ENCODE measurements at regions not wholly inside any gene's neighbourhood (a gene's known extent, or its start where the extent isn't known, plus 50 kb on each side); places are given as distances from the start of the nearest gene placed in this dataset.
"Not testable (repeated sequence)": the region's sequence is repeated elsewhere in the genome, so short reads cannot be mapped to it uniquely, and the experiment has no call there.

DNA sequence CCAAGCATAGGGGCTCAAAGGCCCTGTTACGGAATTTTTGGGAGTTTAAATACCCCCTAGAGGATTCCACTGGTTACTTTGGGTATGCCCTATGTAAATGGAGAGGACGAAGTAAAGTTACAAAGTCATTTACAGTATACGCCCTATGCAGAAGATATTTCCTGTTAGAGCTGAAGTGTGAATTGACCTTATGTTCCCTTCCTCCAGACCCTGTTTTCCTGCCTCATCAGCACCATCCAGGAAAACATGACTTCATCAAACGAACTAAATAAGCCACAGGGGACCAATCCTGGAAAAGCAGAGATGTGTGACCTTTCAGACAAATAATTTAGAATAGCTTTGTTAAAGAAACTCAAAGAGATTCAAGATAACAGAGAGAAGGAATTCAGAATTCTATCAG is 177.4 kb downstream of the SQOR start:
- DNase-seq: no peak

DNA sequence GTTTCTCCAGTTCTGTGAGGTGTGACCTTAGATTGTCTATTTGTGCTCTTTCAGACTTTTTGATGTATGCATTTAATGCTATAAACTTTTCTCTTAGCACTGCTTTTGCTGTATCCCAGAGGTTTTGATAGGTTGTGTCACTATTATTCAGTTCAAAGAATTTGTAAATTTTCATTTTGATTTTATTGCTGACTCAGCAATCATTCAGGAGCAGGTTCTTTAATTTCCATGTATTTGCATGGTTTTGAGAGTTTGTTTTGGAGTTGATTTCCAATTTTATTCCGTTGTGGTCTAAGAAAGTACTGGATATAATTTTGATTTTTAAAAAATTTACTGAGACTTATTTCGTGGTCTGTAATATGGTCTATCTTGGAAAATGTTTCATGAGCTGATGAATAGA is 182.7 kb downstream of the SQOR start:
- not testable (repeated sequence) for DNase-seq

DNA sequence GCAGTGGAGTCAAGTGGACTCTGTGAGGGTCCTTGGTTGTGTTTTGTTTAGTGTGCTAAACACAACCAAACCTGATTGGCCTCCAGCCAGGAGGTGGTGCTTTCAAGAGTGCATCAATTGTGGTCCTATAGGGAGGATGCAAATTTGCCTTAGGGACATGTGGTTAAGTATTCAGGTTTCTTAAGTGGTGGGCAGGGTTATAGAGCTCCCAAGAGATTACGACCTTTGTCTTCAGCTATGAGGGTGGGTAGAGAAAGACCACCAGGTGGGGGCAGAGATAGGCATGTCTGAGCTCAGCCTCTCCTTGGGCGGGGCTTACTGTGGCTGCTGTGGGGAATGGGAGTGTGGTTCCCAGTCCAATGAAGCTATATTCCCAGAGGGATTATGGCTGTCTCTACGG is 186.6 kb downstream of the SQOR start:
- DNase-seq: no peak

DNA sequence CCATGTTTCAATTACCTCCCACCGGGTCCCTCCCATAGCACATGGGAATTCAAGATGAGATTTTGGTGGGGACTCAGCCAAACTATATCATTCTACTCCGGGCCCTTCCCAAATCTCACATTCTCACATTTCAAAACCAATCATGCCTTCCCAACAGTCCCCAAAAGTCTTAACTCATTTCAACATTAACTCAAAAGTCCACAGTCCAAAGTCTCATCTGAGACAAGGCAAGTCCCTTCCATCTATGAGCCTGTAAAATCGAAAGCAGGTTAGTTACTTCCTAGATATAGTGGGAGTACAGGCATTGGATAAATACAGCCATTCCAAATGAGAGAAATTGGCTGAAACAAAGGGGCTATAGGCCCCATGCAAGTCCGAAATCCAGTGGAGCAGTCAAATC is 188.1 kb downstream of the SQOR start:
- not testable (repeated sequence) for DNase-seq

DNA sequence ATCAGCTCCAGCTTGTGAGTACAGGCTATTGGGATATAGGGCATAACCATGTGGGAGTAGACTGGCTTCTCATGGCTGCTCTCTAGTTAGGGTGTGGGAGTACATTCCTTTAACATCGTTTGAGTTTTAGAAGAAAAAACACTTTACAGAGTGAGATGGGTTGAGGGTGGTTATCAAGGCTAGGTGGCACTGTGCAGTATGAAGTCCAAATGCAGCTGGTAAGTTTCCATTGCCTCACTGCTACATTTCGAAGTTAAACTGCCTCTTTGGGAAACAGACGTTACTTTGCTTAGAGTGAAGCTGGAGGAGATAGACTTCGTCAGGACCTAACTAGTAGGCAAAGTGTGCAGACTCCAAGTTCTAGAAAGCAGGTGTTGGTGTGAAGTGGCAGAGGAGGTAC is 192.4 kb downstream of the SQOR start:
- no peak for DNase-seq

DNA sequence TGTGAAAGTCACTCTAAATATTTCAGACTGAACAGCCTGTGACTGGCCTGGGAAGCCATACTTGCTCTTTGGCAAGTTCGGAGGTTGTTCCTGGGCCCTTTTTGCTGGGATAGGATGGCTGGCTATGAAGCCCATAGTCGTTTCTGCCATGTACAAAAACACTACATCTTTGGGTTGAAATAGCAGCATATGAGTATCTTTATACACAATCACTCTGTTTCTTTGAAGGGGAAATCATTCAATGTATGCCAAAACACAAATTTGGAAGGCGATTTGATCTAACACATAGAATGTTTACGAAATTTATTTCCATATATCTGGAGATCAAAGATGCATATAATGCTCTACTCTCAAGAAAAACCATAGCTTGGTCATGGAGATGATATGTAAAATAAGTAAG is 192.9 kb downstream of the SQOR start:
- no peak for DNase-seq

DNA sequence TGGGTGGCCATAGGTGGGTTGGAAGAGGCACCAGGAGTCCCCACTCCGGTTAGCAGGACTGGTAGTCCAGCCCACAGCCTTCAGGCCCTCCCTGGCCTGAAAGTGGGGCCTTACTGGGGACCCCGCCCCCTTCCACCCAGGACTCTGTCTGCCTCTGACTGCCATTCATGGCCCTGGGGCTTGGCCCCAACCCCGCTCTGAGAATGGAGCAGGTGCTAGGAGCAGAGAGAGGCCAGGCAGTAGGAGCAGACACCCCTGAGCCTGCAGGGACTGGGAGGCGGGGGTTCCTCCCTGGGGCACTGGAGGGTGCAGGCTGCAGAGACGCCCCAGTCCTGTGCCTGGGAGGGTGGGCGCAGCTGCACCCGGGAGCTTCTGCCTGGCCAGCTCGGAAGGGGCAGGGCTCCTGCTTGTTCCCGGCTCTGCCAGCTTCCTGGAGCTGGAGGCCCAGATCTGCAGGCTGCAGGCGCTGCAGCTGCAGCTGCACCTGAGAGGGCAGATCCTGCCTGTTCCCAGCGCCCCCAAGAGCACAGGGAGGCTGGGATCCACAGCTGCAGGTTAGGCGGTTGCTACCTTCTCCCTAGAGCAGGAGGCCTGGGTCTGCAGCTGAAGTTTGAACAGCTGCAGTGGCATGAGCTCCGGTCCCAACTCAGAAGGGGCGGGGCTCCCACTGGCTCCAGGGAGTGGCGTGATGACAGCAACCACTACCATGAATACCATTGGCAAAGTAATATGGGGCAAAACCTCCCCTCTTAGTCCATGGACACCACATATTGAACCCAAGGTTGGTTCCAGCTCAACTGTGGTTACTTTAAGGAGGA is 194.7 kb downstream of the SQOR start:
- no peak for DNase-seq

DNA sequence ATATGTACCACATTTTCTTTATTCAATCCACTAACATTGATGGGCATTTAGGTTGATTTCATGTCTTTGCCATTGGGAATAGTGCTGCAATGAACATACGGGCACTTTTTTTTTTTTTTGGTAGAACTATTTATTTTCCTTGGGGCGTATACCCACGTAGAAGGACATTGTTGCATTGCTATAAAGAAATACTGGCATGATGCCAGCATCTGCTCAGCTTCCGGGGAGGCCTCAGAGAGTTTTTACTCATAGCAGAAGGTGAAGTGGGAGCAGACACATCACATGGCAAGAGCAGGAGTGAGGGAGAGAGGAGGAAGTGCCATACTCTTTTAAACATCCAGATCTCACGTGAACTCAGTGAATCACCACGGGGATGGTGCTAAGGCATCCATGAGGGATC is 197.0 kb downstream of the SQOR start:
- DNase-seq: no peak

DNA sequence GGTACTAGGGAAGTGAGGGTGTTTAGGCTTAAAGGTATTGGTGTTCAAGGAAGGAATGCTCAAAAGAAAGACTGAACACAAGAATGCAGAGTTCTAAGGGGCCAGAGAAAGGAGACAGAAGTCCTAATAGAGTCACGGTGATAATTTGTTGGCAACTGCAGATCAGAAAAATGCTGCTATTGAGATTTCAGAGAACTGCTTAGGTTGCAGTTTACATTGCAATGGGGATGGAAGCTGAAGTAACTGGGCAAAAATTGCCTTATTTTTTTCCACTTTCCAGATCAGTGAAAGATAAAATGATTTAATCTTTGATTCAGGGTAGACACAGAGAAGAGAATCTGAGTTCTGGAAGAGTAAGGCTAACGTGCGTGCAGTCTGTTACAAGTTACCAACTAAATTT is 199.8 kb downstream of the SQOR start:
- DNase-seq: no peak

DNA sequence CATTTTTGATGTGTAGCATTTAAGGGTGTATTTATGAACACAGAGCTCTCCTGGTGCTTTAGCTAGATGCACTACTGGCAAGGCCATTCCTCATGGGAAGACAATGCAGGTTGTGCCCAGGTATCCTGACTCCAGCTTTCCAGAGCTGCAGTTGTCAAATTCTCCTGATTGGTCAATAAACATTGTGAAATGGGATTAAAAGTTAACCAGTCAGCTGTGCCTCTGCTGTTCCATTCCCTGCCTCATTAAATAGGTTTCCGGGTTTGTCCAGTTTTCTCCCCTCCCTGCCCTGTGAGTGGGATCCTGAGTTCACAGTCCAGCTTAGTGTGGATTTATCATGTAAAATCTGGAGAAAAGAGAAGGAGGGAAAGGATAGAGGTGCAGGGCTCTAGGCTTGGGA is 207.3 kb downstream of the SQOR start:
- no peak for DNase-seq

DNA sequence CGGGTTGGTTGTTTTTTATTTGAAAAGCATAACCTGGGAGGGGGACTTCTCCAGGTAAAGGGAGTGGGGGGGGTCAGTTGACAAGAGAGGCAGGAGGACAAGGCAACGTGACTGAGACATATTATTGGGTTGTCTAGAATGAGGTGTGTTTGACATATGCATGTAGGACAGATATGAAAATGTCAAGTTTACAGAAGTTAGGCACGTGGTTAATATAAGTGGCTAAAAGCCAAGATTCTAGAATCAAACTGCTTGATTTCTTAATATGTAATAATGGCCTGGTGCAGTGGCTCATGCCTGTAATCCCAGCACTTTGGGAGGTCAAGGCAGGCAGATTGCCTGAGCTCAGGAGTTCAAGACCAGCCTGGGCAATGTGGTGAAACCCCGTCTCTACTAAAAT is 212.8 kb downstream of the SQOR start:
- DNase-seq: no peak

DNA sequence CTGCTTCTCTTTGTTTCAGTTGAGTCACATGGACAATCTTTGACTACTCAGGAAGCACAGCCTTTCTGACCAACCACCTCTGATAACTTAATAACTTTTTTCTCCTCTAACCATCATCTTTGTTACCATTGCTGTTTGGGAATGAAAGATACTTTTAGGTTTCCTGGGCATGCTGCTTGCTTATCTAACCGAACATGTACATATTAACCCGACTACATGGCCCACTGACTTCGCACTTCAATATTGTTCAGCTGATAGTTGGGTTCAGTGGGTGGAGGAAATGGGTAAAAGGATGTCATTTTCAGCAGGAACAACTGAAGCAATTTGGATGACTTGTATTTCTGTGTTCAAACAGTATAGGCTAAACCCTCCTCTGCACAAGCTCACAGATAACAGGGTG is 214.3 kb downstream of the SQOR start:
- no peak for DNase-seq

DNA sequence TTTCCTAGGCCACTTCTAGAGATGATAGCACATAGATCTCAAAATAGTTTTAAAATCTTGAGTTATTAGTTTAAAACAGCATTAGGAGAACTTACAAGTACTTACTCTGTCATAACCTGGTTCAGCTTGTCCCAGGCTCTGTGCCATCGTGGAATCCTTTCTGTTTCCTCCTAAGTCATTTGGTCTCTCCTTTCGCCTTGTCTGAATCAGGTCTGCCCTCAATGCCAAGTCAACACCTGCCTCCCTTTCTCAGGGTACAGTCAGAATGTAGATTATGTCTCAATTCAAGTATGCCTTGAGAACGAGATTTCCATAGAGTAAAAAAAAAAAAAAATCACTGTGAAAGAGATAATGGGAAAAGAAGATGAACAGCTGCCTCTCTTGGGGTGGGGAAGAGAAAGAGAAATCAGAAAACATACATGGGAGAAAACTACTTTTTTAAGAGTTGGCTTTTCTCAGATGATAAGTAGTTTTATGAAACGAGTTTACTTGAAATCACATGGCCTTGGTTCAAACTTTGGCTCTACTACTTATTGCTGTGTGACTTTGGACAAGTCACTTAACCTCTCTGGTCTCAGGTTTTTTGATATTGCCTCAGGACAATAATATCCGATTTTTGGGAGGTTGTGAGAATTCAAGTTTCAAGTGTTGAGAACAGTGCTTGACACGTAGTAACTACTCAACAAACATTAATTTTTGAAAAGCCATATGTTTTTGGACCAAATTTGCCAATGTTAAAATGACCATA is 219.8 kb downstream of the SQOR start:
- no peak for DNase-seq

DNA sequence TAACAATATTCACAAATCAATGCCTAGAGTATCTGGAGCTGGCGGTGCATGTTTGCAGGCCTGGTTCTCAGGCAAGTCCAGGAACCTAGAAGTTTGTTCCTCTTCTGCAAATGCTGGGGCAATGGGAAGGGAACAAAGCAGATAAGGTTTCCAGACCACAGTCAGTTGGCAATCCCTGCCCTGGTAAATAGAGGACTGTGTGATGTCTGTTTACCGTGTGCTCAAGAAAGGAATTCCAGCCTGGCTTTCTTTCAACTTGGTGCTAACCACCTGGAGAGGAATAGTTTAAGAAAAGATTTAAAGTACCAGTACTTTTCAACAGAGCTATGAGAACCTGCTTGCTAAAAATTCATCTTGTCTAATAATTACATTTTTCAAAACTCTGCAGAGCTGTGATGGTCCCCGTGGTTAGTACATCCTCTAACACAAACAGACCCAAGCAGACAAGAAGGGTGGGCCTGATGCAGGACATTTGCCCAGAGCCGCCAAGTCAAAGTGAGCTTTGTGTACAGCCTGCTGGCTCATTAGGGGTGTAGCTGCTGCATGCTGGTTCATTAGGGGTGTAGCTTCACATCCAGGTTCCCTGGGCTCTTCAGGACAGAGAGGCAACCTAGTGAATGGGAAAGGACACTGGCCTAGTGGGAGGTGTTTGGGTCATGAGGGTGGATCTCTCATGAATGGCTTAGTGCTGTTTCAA is 220.5 kb downstream of the SQOR start:
- no peak for DNase-seq

DNA sequence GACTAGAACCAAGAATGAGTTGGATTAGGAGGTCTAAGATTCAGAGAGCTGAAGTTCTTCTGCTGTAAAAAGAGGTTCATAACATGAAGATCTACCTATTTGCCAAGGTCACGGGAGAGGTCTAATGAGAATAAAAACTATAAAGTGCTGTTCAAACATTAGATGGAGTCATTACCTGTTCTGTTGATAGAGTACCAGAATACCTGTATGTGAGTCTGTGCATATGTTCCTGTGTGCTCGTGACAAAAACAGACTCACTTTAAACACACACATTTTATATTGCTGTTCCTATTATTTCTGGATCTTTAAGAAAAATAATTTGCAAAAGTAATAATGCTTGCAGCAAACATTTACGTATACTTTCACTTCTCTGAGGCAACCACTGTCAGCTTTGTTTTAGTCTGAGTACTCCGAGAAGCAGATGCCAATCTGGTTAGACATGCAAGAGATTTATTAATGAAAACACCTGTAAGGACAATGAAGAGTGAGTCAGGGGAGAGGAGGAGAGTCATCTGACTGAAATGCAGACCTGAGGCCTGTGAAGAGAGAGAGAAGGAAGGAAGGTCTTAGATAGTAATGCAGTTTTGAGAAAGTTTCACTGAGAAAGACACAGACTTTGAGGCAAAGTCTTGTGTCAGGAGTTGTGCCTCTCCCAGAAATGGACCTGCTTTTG is 221.2 kb downstream of the SQOR start:
- no peak for DNase-seq

DNA sequence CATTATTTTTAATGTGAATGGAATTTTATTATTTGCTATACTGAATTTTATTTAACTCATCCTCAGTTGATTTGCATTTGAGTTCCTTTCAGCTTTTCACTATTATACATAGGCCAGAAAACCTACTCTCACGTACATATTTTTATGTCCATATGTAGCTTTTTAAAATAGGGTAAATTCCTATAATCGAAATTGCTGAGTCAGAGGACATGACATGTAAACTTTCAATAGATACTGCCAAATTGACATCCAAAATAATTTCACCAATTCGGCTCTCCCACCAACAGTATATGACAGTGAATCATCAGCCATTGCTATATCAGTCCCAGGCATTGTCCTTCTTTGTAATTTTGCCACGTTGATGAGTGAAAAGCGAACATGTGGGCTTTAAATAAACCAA is 222.5 kb downstream of the SQOR start:
- DNase-seq: no peak

DNA sequence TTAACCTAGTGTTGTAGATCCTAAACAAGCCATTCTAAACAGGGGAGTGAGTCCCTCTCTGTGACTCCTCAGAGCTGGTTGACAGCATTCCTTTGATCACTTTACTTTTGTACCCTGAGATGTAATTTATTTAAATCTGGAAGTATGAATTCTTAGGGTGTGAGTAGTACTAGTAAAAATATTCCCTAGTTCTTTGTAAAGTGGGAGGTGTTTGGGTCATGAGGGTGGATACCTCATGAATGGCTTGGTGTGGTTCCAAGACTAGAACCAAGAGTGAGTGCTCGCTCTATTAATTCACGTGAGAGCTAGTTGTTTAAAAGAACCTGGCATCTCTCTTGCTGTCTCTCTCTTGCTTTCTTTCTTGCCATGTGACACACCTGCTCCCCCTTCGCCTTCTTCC is 223.7 kb downstream of the SQOR start:
- DNase-seq: no peak

DNA sequence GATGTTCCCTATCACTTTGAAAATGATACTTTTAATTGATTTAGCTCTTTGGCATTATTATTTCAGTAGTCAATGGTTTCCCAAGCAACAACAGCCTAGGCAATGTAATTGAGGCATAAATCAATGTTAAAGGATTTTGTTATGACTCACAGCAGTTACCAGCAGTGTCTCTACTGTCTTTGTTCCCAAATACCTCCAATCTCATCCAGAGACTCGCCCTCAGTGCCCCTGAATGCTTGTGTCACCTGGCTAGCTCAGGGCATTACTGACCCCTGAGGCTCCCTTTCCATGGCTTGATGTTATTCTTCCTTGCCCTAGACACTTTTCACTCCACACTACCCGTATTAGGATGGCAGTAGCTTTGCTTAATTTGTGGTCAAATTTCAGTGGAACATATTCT is 227.2 kb downstream of the SQOR start:
- DNase-seq: no peak

DNA sequence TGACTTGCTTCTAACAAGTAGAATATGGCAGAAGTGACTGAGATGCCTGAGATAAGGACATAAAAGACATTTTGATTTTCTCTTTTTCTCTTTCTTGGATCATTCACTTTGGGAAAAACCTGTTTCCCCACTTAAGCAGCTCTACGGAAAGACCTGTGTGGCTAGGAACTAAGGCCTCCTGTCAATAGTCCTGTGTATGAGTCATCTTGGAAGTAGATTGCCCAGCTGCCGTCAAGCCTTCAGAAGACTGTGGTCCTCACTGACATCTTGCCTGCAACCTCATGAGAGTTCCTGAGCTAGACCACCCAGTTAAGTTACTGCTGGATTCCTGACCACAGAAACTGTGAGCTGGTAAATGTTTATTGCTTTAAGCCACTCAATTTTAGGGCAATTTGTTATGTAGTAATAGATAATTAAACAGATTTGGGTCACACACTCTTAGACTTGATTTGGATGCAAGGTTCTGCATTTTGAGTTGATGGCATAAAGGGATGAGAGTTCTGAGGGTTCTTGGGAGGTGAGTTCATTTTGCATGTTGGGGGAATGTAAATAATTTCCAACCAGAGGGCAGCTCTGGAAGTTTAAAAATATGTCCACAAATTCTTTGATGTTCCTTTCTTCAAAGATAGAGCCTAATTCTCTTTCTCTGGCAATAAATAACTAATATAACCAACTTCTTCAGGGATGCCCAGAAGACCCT is 229.2 kb downstream of the SQOR start:
- DNase-seq: no peak

DNA sequence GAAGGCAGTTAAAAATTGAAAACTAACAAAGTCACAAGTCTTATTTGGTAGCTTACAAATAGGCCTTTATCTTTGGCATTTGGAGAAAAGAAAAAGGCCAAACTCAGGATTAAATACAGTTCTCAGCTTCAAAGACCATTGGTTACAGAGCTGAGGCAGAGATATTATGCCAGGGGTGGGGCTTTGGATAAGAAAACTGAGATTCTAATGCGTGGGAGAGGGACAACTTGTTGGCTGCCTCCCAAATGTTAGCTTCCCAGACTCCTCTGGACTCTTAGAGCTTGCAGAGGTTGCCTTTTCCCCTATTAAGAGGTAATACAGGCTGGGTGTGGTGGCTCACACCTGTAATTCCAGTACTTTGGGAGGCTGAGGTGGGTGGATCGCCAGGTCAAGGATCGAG is 231.8 kb downstream of the SQOR start:
- DNase-seq: no peak

DNA sequence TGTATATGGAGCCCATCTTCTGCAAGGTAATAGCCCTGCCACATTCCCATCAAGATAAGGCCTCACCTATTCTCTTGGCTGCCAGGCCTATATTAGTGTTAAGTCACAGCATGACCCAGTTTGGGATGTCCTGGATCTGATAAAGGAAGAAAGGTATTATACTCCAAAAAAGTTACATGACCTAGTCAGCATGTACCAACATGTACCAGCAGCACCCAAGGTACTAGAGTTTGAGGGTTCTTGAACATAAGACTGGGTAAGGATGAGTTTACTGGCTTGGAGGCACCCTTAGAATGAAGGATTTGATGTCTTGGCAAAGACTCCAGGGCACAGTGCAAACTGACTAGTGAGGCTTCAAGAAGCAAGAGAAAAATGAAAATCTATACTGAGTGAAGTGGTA is 232.5 kb downstream of the SQOR start:
- no peak for DNase-seq

DNA sequence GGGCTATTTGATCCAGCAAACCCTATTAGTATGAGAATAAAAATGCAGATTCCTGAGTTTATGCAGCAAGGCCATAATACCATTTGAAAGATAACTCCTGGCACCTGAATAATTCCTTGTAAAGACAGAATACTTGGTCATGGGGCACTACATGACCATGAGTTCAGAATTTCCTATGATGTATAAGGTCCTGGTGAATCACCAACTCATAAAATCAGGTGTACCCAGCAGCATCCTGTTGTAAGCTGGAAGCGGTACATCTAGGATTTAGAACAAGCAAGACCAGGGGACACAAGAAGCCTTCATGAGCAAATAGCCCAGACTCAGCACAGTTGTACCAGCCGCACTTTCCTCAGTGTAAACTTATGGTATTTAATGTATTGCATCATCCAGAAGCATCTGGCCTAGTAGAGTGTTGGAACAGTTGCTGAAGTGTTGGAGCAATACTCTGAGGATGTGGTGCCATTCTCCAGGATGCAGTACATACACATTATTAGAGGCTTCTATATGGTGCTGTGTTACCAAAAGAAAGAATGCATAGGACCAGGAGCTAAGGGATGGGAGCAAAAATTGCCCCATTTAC is 233.4 kb downstream of the SQOR start:
- DNase-seq: no peak

Data from CD4-positive, alpha-beta T cell treated with Interleukin-15 for 1 hour (primary cell).